HepG2 (cell line): ENCODE measurements at regions not wholly inside any gene's neighbourhood (a gene's known extent, or its start where the extent isn't known, plus 50 kb on each side); places are given as distances from the start of the nearest gene placed in this dataset.

Source experiments
- CEBPG ChIP-seq: IDR thresholded peaks from 2 replicates; pipeline ENCODE4 v1.6.1; 2016
- EED ChIP-seq: sonication (generic); formaldehyde crosslinking; IDR thresholded peaks from 2 replicates; pipeline ENCODE4 v1.5.0; 2020; ENCODE audit warnings: mild to moderate bottlenecking, missing genetic modification reagents
- EZH2 ChIP-seq: conservative IDR thresholded peaks from 2 replicates; pipeline ENCODE4 v1.6.1; 2012; ENCODE audit warnings: mild to moderate bottlenecking, low read depth, low read length, moderate library complexity
- JUN ChIP-seq: sonication (generic); formaldehyde crosslinking; IDR thresholded peaks from 2 replicates; pipeline ENCODE4 v1.4.0; 2020; ENCODE audit warnings: mild to moderate bottlenecking, missing genetic modification reagents
- MTF2 ChIP-seq: sonication (generic); formaldehyde crosslinking; IDR thresholded peaks from 2 replicates; pipeline ENCODE4 v1.5.0; 2020; ENCODE audit warnings: missing genetic modification reagents, borderline replicate concordance
- POLR2A ChIP-seq, 2 experiments: IDR thresholded peaks; 2 replicates each; pipeline ENCODE4 v1.6.1; 2011; ENCODE audit warnings: low read depth in 2 of 2, low read length in 2 of 2, mild to moderate bottlenecking in 1 of 2, moderate library complexity in 1 of 2; ENCODE audit not compliant: insufficient read depth in 1 of 2
- POLR2AphosphoS5 ChIP-seq: IDR thresholded peaks from 2 replicates; pipeline ENCODE4 v1.6.1; 2012; ENCODE audit warnings: low read depth, low read length
- ZNF558 ChIP-seq: sonication (generic); formaldehyde crosslinking; IDR thresholded peaks from 2 replicates; pipeline ENCODE4 v1.9.0; 2022; ENCODE audit warnings: mild to moderate bottlenecking, missing genetic modification reagents, borderline replicate concordance
- TF ChIP-seq, protein P1 (sequence below): sonication (generic); formaldehyde crosslinking; IDR thresholded peaks from 2 replicates; pipeline ENCODE4 v1.5.0; 2020; ENCODE audit warnings: mild to moderate bottlenecking, missing genetic modification reagents, moderate library complexity
- TF ChIP-seq, protein P2 (sequence below): sonication (generic); formaldehyde crosslinking; IDR thresholded peaks from 2 replicates; pipeline ENCODE4 v1.8.0; 2022; ENCODE audit warnings: missing genetic modification reagents, mild to moderate bottlenecking, borderline replicate concordance
- TF ChIP-seq, protein P3 (sequence below): sonication (generic); formaldehyde crosslinking; IDR thresholded peaks from 2 replicates; pipeline ENCODE4 v1.8.1; 2023; ENCODE audit warnings: mild to moderate bottlenecking, missing genetic modification reagents
- TF ChIP-seq, protein P4 (sequence below): sonication (generic); formaldehyde crosslinking; IDR thresholded peaks from 2 replicates; pipeline ENCODE4 v1.9.0; 2021; ENCODE audit warnings: mild to moderate bottlenecking, missing genetic modification reagents
- TF ChIP-seq, protein P5 (sequence below), 2 experiments: sonication (generic) in 1 of 2; formaldehyde crosslinking in 1 of 2; IDR thresholded peaks; 2 replicates each; pipeline versions ENCODE4 v1.5.1 to v1.6.1; 2011 to 2020; ENCODE audit warnings: borderline replicate concordance in 1 of 2, low read depth in 1 of 2, low read length in 1 of 2, mild to moderate bottlenecking in 1 of 2, missing genetic modification reagents in 1 of 2, moderate library complexity in 1 of 2

DNA sequence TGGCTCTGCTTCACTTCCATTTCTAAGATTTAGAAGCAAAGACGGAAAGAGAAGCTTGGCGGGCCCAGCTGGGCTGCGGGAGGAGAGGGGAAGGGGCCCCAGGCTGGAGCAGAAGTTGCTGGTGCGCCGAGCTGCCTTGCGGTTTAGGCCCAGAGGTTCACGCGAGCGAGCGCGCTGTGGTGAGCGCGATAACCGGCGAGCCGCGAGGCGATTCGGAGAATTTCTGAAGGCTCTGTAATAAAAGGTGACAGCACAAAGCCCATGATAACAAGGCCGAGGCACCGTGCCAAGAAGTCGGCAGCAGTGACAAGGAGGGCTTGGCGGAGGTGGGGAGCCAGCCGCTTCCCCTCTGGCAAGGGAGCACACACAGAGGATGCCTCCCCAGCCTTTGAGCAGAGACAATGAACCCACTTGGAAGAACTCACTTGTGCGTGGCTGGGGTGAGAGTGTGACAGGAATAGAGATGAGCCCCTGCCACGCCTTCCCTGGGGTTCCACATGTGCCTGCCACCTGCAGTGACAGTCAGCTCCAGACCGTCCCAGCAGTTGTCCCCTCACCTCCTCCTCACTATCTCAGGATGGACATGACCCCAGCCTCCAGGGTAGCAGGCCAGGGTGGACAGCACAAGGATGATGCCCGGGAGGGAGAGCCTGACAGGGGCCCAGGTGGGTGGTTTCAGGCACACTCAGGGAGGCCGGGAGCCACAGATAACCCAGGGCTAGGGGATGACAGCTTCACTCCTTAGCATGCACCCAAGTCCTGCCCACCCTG, 315.2 kb downstream of the UACA start:
- no peak for TF ChIP-seq EZH2
- no peak for TF ChIP-seq POLR2A (IDR thresholded peaks at IDR 0.05; ENCODE audit: insufficient read depth in 1 of 2, low read depth in 2 of 2, low read length in 2 of 2)
- TF ChIP-seq, protein P1, sequence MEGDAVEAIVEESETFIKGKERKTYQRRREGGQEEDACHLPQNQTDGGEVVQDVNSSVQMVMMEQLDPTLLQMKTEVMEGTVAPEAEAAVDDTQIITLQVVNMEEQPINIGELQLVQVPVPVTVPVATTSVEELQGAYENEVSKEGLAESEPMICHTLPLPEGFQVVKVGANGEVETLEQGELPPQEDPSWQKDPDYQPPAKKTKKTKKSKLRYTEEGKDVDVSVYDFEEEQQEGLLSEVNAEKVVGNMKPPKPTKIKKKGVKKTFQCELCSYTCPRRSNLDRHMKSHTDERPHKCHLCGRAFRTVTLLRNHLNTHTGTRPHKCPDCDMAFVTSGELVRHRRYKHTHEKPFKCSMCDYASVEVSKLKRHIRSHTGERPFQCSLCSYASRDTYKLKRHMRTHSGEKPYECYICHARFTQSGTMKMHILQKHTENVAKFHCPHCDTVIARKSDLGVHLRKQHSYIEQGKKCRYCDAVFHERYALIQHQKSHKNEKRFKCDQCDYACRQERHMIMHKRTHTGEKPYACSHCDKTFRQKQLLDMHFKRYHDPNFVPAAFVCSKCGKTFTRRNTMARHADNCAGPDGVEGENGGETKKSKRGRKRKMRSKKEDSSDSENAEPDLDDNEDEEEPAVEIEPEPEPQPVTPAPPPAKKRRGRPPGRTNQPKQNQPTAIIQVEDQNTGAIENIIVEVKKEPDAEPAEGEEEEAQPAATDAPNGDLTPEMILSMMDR (CRISPR knock-in tag): no peak
- no peak for TF ChIP-seq POLR2AphosphoS5
- no peak for TF ChIP-seq ZNF558
- no peak for TF ChIP-seq EED (CRISPR knock-in tag)
- TF ChIP-seq, protein P2, sequence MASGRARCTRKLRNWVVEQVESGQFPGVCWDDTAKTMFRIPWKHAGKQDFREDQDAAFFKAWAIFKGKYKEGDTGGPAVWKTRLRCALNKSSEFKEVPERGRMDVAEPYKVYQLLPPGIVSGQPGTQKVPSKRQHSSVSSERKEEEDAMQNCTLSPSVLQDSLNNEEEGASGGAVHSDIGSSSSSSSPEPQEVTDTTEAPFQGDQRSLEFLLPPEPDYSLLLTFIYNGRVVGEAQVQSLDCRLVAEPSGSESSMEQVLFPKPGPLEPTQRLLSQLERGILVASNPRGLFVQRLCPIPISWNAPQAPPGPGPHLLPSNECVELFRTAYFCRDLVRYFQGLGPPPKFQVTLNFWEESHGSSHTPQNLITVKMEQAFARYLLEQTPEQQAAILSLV (CRISPR knock-in tag): no peak
- TF ChIP-seq, protein P3, sequence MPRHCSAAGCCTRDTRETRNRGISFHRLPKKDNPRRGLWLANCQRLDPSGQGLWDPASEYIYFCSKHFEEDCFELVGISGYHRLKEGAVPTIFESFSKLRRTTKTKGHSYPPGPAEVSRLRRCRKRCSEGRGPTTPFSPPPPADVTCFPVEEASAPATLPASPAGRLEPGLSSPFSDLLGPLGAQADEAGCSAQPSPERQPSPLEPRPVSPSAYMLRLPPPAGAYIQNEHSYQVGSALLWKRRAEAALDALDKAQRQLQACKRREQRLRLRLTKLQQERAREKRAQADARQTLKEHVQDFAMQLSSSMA (CRISPR knock-in tag): no peak
- TF ChIP-seq, protein P4, sequence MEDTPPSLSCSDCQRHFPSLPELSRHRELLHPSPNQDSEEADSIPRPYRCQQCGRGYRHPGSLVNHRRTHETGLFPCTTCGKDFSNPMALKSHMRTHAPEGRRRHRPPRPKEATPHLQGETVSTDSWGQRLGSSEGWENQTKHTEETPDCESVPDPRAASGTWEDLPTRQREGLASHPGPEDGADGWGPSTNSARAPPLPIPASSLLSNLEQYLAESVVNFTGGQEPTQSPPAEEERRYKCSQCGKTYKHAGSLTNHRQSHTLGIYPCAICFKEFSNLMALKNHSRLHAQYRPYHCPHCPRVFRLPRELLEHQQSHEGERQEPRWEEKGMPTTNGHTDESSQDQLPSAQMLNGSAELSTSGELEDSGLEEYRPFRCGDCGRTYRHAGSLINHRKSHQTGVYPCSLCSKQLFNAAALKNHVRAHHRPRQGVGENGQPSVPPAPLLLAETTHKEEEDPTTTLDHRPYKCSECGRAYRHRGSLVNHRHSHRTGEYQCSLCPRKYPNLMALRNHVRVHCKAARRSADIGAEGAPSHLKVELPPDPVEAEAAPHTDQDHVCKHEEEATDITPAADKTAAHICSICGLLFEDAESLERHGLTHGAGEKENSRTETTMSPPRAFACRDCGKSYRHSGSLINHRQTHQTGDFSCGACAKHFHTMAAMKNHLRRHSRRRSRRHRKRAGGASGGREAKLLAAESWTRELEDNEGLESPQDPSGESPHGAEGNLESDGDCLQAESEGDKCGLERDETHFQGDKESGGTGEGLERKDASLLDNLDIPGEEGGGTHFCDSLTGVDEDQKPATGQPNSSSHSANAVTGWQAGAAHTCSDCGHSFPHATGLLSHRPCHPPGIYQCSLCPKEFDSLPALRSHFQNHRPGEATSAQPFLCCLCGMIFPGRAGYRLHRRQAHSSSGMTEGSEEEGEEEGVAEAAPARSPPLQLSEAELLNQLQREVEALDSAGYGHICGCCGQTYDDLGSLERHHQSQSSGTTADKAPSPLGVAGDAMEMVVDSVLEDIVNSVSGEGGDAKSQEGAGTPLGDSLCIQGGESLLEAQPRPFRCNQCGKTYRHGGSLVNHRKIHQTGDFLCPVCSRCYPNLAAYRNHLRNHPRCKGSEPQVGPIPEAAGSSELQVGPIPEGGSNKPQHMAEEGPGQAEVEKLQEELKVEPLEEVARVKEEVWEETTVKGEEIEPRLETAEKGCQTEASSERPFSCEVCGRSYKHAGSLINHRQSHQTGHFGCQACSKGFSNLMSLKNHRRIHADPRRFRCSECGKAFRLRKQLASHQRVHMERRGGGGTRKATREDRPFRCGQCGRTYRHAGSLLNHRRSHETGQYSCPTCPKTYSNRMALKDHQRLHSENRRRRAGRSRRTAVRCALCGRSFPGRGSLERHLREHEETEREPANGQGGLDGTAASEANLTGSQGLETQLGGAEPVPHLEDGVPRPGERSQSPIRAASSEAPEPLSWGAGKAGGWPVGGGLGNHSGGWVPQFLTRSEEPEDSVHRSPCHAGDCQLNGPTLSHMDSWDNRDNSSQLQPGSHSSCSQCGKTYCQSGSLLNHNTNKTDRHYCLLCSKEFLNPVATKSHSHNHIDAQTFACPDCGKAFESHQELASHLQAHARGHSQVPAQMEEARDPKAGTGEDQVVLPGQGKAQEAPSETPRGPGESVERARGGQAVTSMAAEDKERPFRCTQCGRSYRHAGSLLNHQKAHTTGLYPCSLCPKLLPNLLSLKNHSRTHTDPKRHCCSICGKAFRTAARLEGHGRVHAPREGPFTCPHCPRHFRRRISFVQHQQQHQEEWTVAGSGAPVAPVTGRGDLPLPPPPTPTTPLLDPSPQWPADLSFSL (CRISPR knock-in tag): no peak
- no peak for TF ChIP-seq MTF2 (CRISPR knock-in tag)
- TF ChIP-seq, protein P5, sequence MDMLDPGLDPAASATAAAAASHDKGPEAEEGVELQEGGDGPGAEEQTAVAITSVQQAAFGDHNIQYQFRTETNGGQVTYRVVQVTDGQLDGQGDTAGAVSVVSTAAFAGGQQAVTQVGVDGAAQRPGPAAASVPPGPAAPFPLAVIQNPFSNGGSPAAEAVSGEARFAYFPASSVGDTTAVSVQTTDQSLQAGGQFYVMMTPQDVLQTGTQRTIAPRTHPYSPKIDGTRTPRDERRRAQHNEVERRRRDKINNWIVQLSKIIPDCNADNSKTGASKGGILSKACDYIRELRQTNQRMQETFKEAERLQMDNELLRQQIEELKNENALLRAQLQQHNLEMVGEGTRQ (IDR thresholded peaks at IDR 0.05; ENCODE audit: low read depth, low read length): no peak
- TF ChIP-seq, protein P5 (CRISPR knock-in tag; IDR thresholded peaks at IDR 0.05; ENCODE audit: borderline replicate concordance): no peak
- TF ChIP-seq JUN (CRISPR knock-in tag): no peak
- no peak for TF ChIP-seq CEBPG (CRISPR knock-in tag)
